Esophagus muscularis mucosa (tissue), 2 donors: ENCODE measurements at regions not wholly inside any gene's neighbourhood (a gene's known extent, or its start where the extent isn't known, plus 50 kb on each side); places are given as distances from the start of the nearest gene placed in this dataset.

Experiments
- POLR2A ChIP-seq: fragments of 450-650 bp; IDR thresholded peaks from one replicate; pipeline ENCODE4 v1.6.1; 2017; ENCODE audit warnings: antibody characterized with exemption, moderate library complexity, mild to moderate bottlenecking, low read depth
- POLR2AphosphoS5 ChIP-seq, 2 donors: sonication (generic); formaldehyde crosslinking; IDR thresholded peaks; one replicate each; pipeline ENCODE4 v1.6.1; 2017; ENCODE audit warnings: antibody characterized with exemption in 2 of 2

DNA sequence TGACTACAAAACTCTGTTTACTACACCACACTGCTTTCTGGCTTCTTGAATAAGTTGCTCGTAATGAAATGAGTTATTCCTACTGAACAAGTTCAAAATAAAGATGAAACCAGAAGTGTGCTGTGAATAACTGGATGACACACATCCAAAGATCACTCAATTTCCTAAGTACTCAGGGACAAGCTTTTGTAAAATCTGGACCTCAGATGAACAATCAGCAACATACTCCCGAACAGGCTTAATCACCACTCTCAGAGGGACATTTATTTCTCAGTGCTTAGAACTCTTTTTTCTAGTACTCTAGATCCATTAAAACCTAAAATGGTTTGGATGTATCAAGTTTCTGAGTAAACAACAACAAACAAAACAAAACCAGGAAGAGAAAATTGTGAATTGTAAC, 61.5 kb upstream of the EXOC1L start:
- TF ChIP-seq POLR2A = no peak
- TF ChIP-seq POLR2AphosphoS5 (IDR thresholded peaks at IDR 0.05) = no peak
